ENCODE measurements at regions not wholly inside any gene's neighbourhood (a gene's known extent, or its start where the extent isn't known, plus 50 kb on each side); places are given as distances from the start of the nearest gene placed in this dataset.

- CTCF ChIA-PET = no interaction called here
- H3K9me3 Mint-ChIP-seq = no peaks in the 10 kb centered on the region
- H3K36me3 Mint-ChIP-seq (ENCODE audit: low read depth) = no peaks in the 10 kb centered on the region
- ATAC-seq = no peak
- POLR2A ChIA-PET = no interaction called here
- no peak for TF ChIP-seq CTCF (IDR thresholded peaks at IDR 0.05)
- H3K4me3 Mint-ChIP-seq = no peak overlapping the region
- intact Hi-C loops (cut with micrococcal nuclease) = no loop called here
- H3K27ac Mint-ChIP-seq = no peak overlapping the region
- peaks cover 3% of the 10 kb centered on the region for H3K4me1 Mint-ChIP-seq (ENCODE audit: low read depth)
- no peaks in the 10 kb centered on the region for H3K27me3 Mint-ChIP-seq
- no peak for DNase-seq
Measured at GRCh38 chr3:113141543-113141942, 69.8 kb upstream of the BOC start.

- DNase-seq (no peak), ATAC-seq (no peak)
- Mint-ChIP-seq H3K36me3 (ENCODE audit: low read depth) (no peaks in the 10 kb centered on the region), H3K4me3 (no peak overlapping the region), H3K4me1 (ENCODE audit: low read depth) (peaks cover 3% of the 10 kb centered on the region), H3K27me3 (no peaks in the 10 kb centered on the region), H3K27ac (no peak overlapping the region), H3K9me3 (no peaks in the 10 kb centered on the region)
- TF ChIP-seq CTCF (IDR thresholded peaks at IDR 0.05) = no peak
- POLR2A ChIA-PET = no interaction called here
- intact Hi-C loops (cut with micrococcal nuclease) = no loop called here
- CTCF ChIA-PET = interaction anchor here (1.5 kb wide), 1 partner anchor 11 kb away, joined by 3 read pairs; no protein-coding TSS in a partner anchor
Measured at GRCh38 chr3:113142476-113142875, 68.9 kb upstream of the BOC start.

GRCh38 chr3:113143353-113143752, 68.0 kb upstream of the BOC start:
- ATAC-seq (no peak), DNase-seq (no peak)
- Mint-ChIP-seq H3K4me3 (no peak overlapping the region), H3K4me1 (ENCODE audit: low read depth) (peaks cover 3% of the 10 kb centered on the region), H3K27me3 (no peaks in the 10 kb centered on the region), H3K36me3 (ENCODE audit: low read depth) (no peaks in the 10 kb centered on the region), H3K27ac (no peak overlapping the region), H3K9me3 (no peaks in the 10 kb centered on the region)
- ChIA-PET POLR2A (no interaction called here), CTCF (interaction anchor here (1.5 kb wide), 1 partner anchor 10 kb away, joined by 3 read pairs; no protein-coding TSS in a partner anchor)
- intact Hi-C loops (cut with micrococcal nuclease) = no loop called here
- TF ChIP-seq CTCF (IDR thresholded peaks at IDR 0.05) = no peak

- ATAC-seq (no peak), DNase-seq (no peak)
- Mint-ChIP-seq H3K9me3 (no peaks in the 10 kb centered on the region), H3K4me1 (ENCODE audit: low read depth) (no peaks in the 10 kb centered on the region), H3K27ac (no peak overlapping the region), H3K27me3 (peaks cover 3% of the 10 kb centered on the region), H3K4me3 (no peak overlapping the region), H3K36me3 (ENCODE audit: low read depth) (no peaks in the 10 kb centered on the region)
- ChIA-PET CTCF (interaction anchor here (1.4 kb wide), 1 partner anchor 141 kb away, joined by 4 read pairs; no protein-coding TSS in a partner anchor), POLR2A (interaction anchor here (0.7 kb wide), 1 partner anchor 8 kb away, joined by 3 read pairs; no protein-coding TSS in a partner anchor)
- intact Hi-C loops (cut with micrococcal nuclease) = no loop called here
- TF ChIP-seq CTCF (IDR thresholded peaks at IDR 0.05) = no peak
Measured at GRCh38 chr3:113147681-113148261, 63.6 kb upstream of the BOC start.

- no peak for ATAC-seq
- H3K4me1 Mint-ChIP-seq (ENCODE audit: low read depth) = no peaks in the 10 kb centered on the region
- POLR2A ChIA-PET = interaction anchor here (0.7 kb wide), 1 partner anchor 9 kb away, joined by 3 read pairs; no protein-coding TSS in a partner anchor
- no peaks in the 10 kb centered on the region for H3K9me3 Mint-ChIP-seq
- TF ChIP-seq CTCF (IDR thresholded peaks at IDR 0.05) = no peak
- intact Hi-C loops (cut with micrococcal nuclease) = no loop called here
- DNase-seq = no peak
- CTCF ChIA-PET = interaction anchor here (1.4 kb wide), 1 partner anchor 140 kb away, joined by 4 read pairs; no protein-coding TSS in a partner anchor
- H3K36me3 Mint-ChIP-seq (ENCODE audit: low read depth) = no peaks in the 10 kb centered on the region
- H3K27ac Mint-ChIP-seq = no peak overlapping the region
- peaks cover 3% of the 10 kb centered on the region for H3K27me3 Mint-ChIP-seq
- no peak overlapping the region for H3K4me3 Mint-ChIP-seq
Measured at GRCh38 chr3:113148284-113148683, 63.1 kb upstream of the BOC start.
